Naive thymus-derived CD4-positive, alpha-beta T cell (primary cell): ENCODE measurements at regions not wholly inside any gene's neighbourhood (a gene's known extent, or its start where the extent isn't known, plus 50 kb on each side); places are given as distances from the start of the nearest gene placed in this dataset.

ENCODE experiments used
- ATAC-seq: fragments of 150-1000 bp; cut with Tn5 transposase; 2 replicates; pipeline ENCODE4 v1.10.0; 2021; ENCODE audit warnings: mild to moderate bottlenecking, moderate library complexity
- CTCF ChIA-PET: fragments of 350-600 bp; sonication (Branson Sonifier 250); formaldehyde crosslinking; loops from one replicate; lab custom pipeline; 2021; ENCODE audit warnings: antibody characterized with exemption; lab: Charles Lee
- POLR2A ChIA-PET: fragments of 350-600 bp; sonication (Branson Sonifier 250); formaldehyde crosslinking; loops from one replicate; lab custom pipeline; 2021; ENCODE audit warnings: antibody characterized with exemption, inconsistent platforms; lab: Charles Lee
- DNase-seq, 9 donors: peaks; one replicate each; pipeline versions ENCODE4 v3.0.0 to v3.0.0-alpha.2; 2020 to 2022; ENCODE audit warnings: mixed read lengths in 1 of 9
- H3K27ac ChIP-seq: one replicate; pipeline ENCODE4 v1.7.0; 2013; ENCODE audit warnings: mild to moderate bottlenecking, low read depth, low read length, moderate library complexity
- H3K27me3 ChIP-seq, 2 donors: one replicate each; pipeline ENCODE4 v1.7.0; 2013; ENCODE audit warnings: low read length in 2 of 2, mild to moderate bottlenecking in 2 of 2, moderate library complexity in 2 of 2; ENCODE audit not compliant: control insufficient read depth in 2 of 2, insufficient read depth in 2 of 2
- H3K36me3 ChIP-seq, 3 experiments: 1 replicate in 2 of 3; 2 replicates in 1 of 3; pipeline ENCODE4 v1.7.0; 2013; ENCODE audit warnings: low read length in 3 of 3, mild to moderate bottlenecking in 3 of 3, moderate library complexity in 1 of 3; ENCODE audit not compliant: insufficient read depth in 3 of 3, control insufficient read depth in 2 of 3
- H3K4me1 ChIP-seq, 2 donors: one replicate each; pipeline ENCODE4 v1.7.0; 2013; ENCODE audit warnings: low read length in 2 of 2, mild to moderate bottlenecking in 2 of 2, moderate library complexity in 1 of 2; ENCODE audit not compliant: control insufficient read depth in 2 of 2, insufficient read depth in 2 of 2
- H3K4me3 ChIP-seq: 2 replicates; pipeline ENCODE4 v1.7.0; 2013; ENCODE audit warnings: mild to moderate bottlenecking, low read length
- H3K9me3 ChIP-seq, 3 experiments: 1 replicate in 2 of 3; 2 replicates in 1 of 3; pipeline ENCODE4 v1.7.0; 2013; ENCODE audit warnings: low read length in 3 of 3; ENCODE audit not compliant: control insufficient read depth in 2 of 3
- H3K27ac Mint-ChIP-seq, 9 donors: one replicate each; pipeline ENCODE4 v1.8.0; 2020 to 2022; ENCODE audit warnings: mixed read lengths in 9 of 9, mild to moderate bottlenecking in 8 of 9, moderate library complexity in 5 of 9, inconsistent platforms in 2 of 9
- H3K27me3 Mint-ChIP-seq, 5 donors: one replicate each; pipeline ENCODE4 v1.8.0; 2021 to 2022; ENCODE audit warnings: mixed read lengths in 5 of 5, mild to moderate bottlenecking in 1 of 5
- H3K36me3 Mint-ChIP-seq, 5 donors: one replicate each; pipeline ENCODE4 v1.8.0; 2020 to 2022; ENCODE audit warnings: mixed read lengths in 5 of 5, mild to moderate bottlenecking in 3 of 5, inconsistent platforms in 1 of 5
- H3K4me1 Mint-ChIP-seq, 7 donors: one replicate each; pipeline ENCODE4 v1.8.0; 2020 to 2022; ENCODE audit warnings: mixed read lengths in 7 of 7, mild to moderate bottlenecking in 3 of 7, inconsistent platforms in 1 of 7
- H3K4me3 Mint-ChIP-seq, 10 donors: one replicate each; pipeline ENCODE4 v1.8.0; 2020 to 2022; ENCODE audit warnings: mild to moderate bottlenecking in 10 of 10, mixed read lengths in 10 of 10, moderate library complexity in 6 of 10, inconsistent platforms in 2 of 10
- H3K9me3 Mint-ChIP-seq, 11 donors: one replicate each; pipeline ENCODE4 v1.8.0; 2020 to 2022; ENCODE audit warnings: mixed read lengths in 11 of 11, mild to moderate bottlenecking in 4 of 11, inconsistent platforms in 1 of 11, moderate library complexity in 1 of 11
- intact Hi-C, 2 donors: fragments of 100-400 bp; cut with micrococcal nuclease; formaldehyde crosslinking; loops; one replicate each; pipeline ENCODE4 v1.15.1; 2023

GRCh38 chr6:92848459-92848858 lies 570.9 kb downstream of the EPHA7 start:
- no peak overlapping the region for H3K27ac Mint-ChIP-seq
- ChIA-PET POLR2A (no interaction called here), CTCF (no interaction called here)
- H3K27me3 ChIP-seq = no peaks in the 10 kb centered on the region
- DNase-seq (no peak), ATAC-seq (no peak)
- H3K4me1 ChIP-seq = no peaks in the 10 kb centered on the region
- H3K27ac ChIP-seq = no peak overlapping the region
- no peaks in the 10 kb centered on the region for H3K27me3 Mint-ChIP-seq
- H3K9me3 Mint-ChIP-seq = peaks cover 0 to 29% (median 3%) of the 10 kb centered on the region in 11 donors
- H3K36me3 ChIP-seq = no peaks in the 10 kb centered on the region
- H3K4me3 ChIP-seq = no peak overlapping the region
- H3K36me3 Mint-ChIP-seq = no peaks in the 10 kb centered on the region
- H3K4me1 Mint-ChIP-seq = no peaks in the 10 kb centered on the region
- no peak overlapping the region for H3K4me3 Mint-ChIP-seq
- intact Hi-C loops = no loop called here
- no peaks in the 10 kb centered on the region for H3K9me3 ChIP-seq

DNA sequence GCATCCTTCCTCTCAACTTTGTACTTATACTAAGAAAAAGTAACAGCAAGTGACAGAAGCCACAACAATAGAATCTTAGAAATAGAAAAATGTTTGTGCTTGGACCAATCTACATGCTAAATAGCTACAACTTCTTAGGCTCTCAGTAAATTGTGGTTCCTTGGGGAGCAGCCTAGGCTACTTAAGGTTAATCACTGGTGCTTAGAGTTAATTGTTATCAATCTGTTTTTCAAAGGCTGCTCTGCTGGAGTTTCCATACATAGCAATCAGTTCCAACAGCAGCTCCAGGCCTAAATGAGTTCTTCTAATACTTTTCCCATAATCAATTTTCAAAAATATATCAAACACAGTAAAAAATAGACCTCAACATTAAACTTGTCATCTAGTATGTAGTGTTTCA lies 571.4 kb downstream of the EPHA7 start:
- H3K27me3 ChIP-seq = no peaks in the 10 kb centered on the region
- Mint-ChIP-seq H3K9me3 (peaks cover 0 to 32% (median 4%) of the 10 kb centered on the region in 11 donors), H3K27ac (no peak overlapping the region), H3K4me3 (no peak overlapping the region), H3K36me3 (no peaks in the 10 kb centered on the region), H3K4me1 (no peaks in the 10 kb centered on the region), H3K27me3 (no peaks in the 10 kb centered on the region)
- no peaks in the 10 kb centered on the region for H3K36me3 ChIP-seq
- ATAC-seq (no peak), DNase-seq (no peak)
- no peaks in the 10 kb centered on the region for H3K4me1 ChIP-seq
- intact Hi-C loops = no loop called here
- no peaks in the 10 kb centered on the region for H3K9me3 ChIP-seq
- no peak overlapping the region for H3K4me3 ChIP-seq
- no peak overlapping the region for H3K27ac ChIP-seq
- CTCF ChIA-PET = no interaction called here
- POLR2A ChIA-PET = no interaction called here

GRCh38 chr6:92840246-92840930 lies 579.0 kb downstream of the EPHA7 start:
- H3K4me1 ChIP-seq = no peaks in the 10 kb centered on the region
- no peaks in the 10 kb centered on the region for H3K9me3 ChIP-seq
- H3K4me3 ChIP-seq = no peak overlapping the region
- Mint-ChIP-seq H3K27ac (no peak overlapping the region), H3K27me3 (no peaks in the 10 kb centered on the region), H3K4me3 (no peak overlapping the region), H3K9me3 (peaks cover 0 to 19% (median 0%) of the 10 kb centered on the region in 11 donors), H3K36me3 (no peaks in the 10 kb centered on the region), H3K4me1 (no peaks in the 10 kb centered on the region)
- no peak overlapping the region for H3K27ac ChIP-seq
- intact Hi-C loops = no loop called here
- H3K27me3 ChIP-seq = no peaks in the 10 kb centered on the region
- H3K36me3 ChIP-seq = no peaks in the 10 kb centered on the region
- ATAC-seq (no peak), DNase-seq (no peak)
- ChIA-PET CTCF (no interaction called here), POLR2A (no interaction called here)

- Histone ChIP-seq H3K27me3 (no peaks in the 10 kb centered on the region), H3K4me1 (no peaks in the 10 kb centered on the region), H3K9me3 (no peaks in the 10 kb centered on the region), H3K4me3 (no peak overlapping the region), H3K27ac (no peak overlapping the region), H3K36me3 (no peaks in the 10 kb centered on the region)
- intact Hi-C loops = no loop called here
- ATAC-seq = no peak
- ChIA-PET CTCF (no interaction called here), POLR2A (no interaction called here)
- Mint-ChIP-seq H3K27me3 (no peaks in the 10 kb centered on the region), H3K4me1 (no peaks in the 10 kb centered on the region), H3K36me3 (no peaks in the 10 kb centered on the region), H3K4me3 (no peak overlapping the region), H3K27ac (no peak overlapping the region), H3K9me3 (peaks cover 0 to 9% (median 3%) of the 10 kb centered on the region in 11 donors)
- no peak for DNase-seq
Measured at GRCh38 chr6:92828788-92829187, 590.6 kb downstream of the EPHA7 start.

DNA sequence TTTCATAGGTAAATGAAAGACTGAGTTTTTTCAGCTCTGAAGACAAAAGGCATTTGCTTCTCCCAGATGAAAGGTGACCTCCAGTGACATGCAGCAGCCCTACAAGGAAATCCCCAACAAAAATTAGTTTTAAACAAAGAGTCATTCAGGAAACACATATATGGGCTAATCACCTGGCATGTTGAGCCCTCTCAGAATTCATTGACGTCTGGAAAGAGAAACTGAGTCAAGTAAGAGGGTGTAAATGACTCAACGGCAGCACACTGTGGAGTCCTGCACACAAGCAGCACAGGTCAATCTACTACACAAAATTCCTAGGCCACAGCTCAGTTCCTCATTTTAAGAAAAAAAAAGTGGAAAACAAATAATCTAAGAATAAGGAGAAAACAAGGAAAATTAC lies 592.3 kb downstream of the EPHA7 start:
- H3K36me3 Mint-ChIP-seq = no peaks in the 10 kb centered on the region
- no peaks in the 10 kb centered on the region for H3K4me1 ChIP-seq
- H3K9me3 ChIP-seq = no peaks in the 10 kb centered on the region
- POLR2A ChIA-PET = no interaction called here
- no peak overlapping the region for H3K4me3 Mint-ChIP-seq
- DNase-seq (no peak), ATAC-seq (no peak)
- no peaks in the 10 kb centered on the region for H3K4me1 Mint-ChIP-seq
- H3K36me3 ChIP-seq = no peaks in the 10 kb centered on the region
- no peak overlapping the region for H3K27ac ChIP-seq
- no peak overlapping the region for H3K4me3 ChIP-seq
- H3K27ac Mint-ChIP-seq = no peak overlapping the region
- no peaks in the 10 kb centered on the region for H3K27me3 ChIP-seq
- H3K9me3 Mint-ChIP-seq = peaks cover 0 to 9% (median 0%) of the 10 kb centered on the region in 11 donors
- no peaks in the 10 kb centered on the region for H3K27me3 Mint-ChIP-seq
- CTCF ChIA-PET = no interaction called here
- intact Hi-C loops = no loop called here

GRCh38 chr6:92826633-92827032 lies 592.7 kb downstream of the EPHA7 start:
- ChIA-PET POLR2A (no interaction called here), CTCF (no interaction called here)
- Histone ChIP-seq H3K36me3 (no peaks in the 10 kb centered on the region), H3K4me1 (no peaks in the 10 kb centered on the region), H3K27ac (no peak overlapping the region), H3K9me3 (no peaks in the 10 kb centered on the region), H3K4me3 (no peak overlapping the region), H3K27me3 (no peaks in the 10 kb centered on the region)
- no peaks in the 10 kb centered on the region for H3K27me3 Mint-ChIP-seq
- H3K36me3 Mint-ChIP-seq = no peaks in the 10 kb centered on the region
- peaks cover 0 to 9% (median 0%) of the 10 kb centered on the region in 11 donors for H3K9me3 Mint-ChIP-seq
- intact Hi-C loops = no loop called here
- H3K4me1 Mint-ChIP-seq = no peaks in the 10 kb centered on the region
- no peak overlapping the region for H3K27ac Mint-ChIP-seq
- DNase-seq = no peak
- H3K4me3 Mint-ChIP-seq = no peak overlapping the region
- no peak for ATAC-seq

DNA sequence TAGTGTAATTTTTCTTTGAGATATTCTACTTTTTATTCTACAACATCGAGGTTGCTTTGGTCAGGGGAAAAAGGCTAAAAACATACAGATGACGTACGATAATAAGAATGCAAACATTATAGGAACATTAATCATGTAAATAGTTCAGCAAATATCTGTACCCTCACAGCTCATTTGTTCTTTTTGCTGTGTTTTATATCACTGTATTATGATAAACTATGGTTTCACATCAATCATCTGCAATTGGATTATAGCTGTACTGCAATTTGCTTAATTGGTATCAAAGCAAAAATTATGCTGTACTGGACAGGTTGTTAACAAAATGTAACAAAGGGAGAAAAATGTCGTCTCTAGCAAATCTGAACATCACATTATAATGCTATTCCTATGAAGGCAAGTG lies 597.1 kb downstream of the EPHA7 start:
- CTCF ChIA-PET = no interaction called here

More for the DNA sequence above, 597.1 kb downstream of the EPHA7 start:
- Mint-ChIP-seq H3K9me3 (peaks cover 0 to 9% (median 3%) of the 10 kb centered on the region in 11 donors), H3K4me3 (no peak overlapping the region), H3K36me3 (no peaks in the 10 kb centered on the region), H3K4me1 (no peaks in the 10 kb centered on the region), H3K27ac (no peak overlapping the region), H3K27me3 (no peaks in the 10 kb centered on the region)
- no peaks in the 10 kb centered on the region for H3K27me3 ChIP-seq
- intact Hi-C loops = no loop called here
- DNase-seq = no peak
- no peak for ATAC-seq
- H3K27ac ChIP-seq = no peak overlapping the region
- POLR2A ChIA-PET = no interaction called here
- no peaks in the 10 kb centered on the region for H3K9me3 ChIP-seq
- H3K4me3 ChIP-seq = no peak overlapping the region
- no peaks in the 10 kb centered on the region for H3K4me1 ChIP-seq
- no peaks in the 10 kb centered on the region for H3K36me3 ChIP-seq
